HG03108 (cell line): ENCODE measurements at regions not wholly inside any gene's neighbourhood (a gene's known extent, or its start where the extent isn't known, plus 50 kb on each side); places are given as distances from the start of the nearest gene placed in this dataset.

ENCODE experiments used
- ATAC-seq: cut with Tn5 transposase; IDR thresholded peaks from one replicate; pipeline ENCODE4 v1.9.1; 2021; ENCODE audit warnings: moderate library complexity; ENCODE audit not compliant: unreplicated experiment

DNA sequence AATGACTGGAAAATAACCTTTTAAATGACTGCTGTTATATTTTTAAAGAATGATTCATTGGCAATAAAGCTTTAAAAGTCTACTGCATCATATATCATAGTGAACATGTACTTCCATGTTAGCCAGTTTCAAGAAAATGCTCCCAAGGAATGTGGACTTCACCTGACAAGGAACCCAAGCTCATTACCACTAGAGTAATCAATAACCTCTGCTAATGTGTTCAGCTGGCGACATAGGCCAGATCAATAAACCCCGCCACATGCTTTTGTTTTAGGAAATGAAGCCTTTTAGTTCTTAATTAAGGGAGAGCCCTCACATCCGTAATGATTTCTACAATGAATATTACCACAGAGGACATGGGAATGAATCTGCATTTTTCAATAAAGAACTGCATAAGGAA is 1219.9 kb upstream of the CNTN5 start:
- no peak for ATAC-seq

GRCh38 chr11:97814325-97814959 is 1206.3 kb upstream of the CNTN5 start:
- no peak for ATAC-seq

GRCh38 chr11:97815667-97816066 is 1205.1 kb upstream of the CNTN5 start:
- no peak for ATAC-seq

DNA sequence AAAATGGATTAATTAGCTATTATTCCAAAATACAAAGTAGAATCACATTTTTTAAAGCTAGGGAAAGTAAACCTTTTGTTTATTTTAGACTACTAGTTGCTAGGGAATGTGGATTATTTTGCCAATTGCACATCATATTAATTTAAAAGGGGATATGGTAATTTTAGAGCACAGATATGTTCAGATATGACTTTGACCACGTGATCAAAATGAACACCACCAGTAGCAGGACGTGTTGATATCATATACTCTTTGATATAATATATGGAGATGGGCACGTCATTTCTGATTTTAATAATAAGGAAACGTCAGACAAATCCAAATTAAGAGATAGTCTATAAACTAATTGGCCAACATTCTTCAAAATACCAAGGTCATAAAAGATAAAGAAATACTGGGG is 1188.3 kb upstream of the CNTN5 start:
- ATAC-seq, result no peak

DNA sequence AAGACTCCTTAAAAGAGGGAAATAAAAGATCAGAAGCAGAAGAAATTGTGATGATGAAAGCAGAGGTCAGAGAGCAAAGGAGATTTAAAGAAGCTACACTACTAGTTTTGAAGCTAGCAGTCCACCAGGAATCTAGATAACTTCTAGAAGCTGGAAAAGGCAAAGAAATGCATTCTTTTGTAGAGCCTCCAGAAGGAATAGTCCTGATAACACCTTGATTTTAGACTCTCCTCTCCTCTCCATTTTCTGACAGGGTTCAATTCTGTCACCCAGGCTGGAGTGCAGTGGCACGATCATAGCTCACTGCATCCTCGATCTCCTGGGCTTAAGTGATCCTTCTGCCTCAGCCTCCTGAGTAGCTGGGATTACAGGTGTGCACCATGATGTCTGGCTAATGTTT is 1187.3 kb upstream of the CNTN5 start:
- ATAC-seq, result no peak

DNA sequence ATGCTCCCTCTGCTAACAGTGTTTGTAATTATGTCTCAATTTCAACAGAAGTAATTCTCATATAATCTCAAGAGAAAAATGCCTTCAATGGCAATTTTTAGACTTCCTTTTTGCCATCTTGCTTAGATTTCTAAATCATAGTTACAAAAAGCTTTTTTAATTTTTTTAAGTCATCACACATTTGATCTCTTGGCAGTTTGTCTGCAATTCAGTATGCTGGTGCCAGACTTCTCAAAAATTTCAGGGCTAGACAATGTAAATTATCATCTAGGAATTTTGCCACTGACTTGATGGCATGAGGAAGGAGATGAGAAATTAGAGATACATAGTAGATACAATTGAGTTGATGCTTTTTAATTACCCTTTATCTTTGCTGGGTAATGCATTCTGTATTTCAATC is 1176.7 kb upstream of the CNTN5 start:
- no peak for ATAC-seq

DNA sequence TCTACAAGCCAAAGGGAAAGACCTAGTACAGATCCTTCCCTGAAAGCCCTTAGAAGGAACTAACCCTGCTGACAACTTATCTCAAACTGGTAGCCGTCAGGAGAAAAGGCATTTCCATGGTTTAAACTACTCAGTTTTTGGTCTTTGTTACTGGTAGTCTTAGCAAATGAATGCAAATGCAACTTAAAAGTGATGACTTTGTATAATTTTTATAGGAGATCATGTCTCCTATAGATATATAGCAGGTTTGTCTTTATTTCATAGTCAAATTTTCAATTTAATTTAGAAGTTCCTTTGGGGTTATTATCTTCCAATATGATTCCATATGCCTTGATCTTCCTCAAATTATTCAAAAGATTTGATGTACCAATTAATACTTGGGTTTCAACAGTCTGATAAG is 1173.0 kb upstream of the CNTN5 start:
- no peak for ATAC-seq

DNA sequence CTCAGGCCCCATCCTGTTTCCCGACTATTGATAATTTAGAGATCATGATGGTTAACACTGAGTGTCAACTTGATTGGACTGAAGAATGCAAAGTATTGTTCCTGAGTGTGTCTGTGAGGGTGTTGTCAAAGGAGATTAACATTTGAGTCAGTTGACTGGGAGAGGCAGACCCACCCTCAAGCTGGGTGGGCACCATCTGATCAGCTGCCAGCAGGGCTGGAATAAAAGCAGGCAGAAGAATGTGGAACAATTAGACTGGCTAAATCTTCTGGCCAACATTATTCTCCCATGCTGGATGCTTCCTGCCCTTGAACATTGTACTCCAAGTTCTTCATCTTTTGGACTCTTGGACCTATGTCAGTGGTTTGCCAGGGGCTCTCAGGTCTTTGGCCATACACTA is 1170.0 kb upstream of the CNTN5 start:
- no peak for ATAC-seq

DNA sequence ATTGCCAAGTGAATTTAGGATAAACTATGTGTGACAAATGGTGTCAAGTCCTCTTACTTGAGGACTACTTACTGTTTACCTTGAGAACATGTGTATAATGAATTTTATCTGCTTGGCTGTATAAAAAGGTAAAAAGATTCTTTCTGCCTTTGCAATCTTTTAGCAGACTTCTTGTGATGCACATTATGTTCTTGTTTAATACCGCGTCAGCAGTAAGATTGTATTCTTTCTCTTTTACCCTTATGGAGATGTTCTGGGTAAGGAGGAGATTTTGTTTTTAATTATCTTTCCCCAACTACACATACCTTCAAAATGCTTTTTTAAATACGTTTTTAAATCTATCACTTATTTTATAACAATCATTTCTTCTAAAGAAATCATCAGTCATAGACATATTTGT is 1166.4 kb upstream of the CNTN5 start:
- no peak for ATAC-seq

GRCh38 chr11:97854877-97855276 is 1165.9 kb upstream of the CNTN5 start:
- no peak for ATAC-seq

- ATAC-seq, result no peak
Measured at GRCh38 chr11:97856666-97857065, 1164.1 kb upstream of the CNTN5 start.

DNA sequence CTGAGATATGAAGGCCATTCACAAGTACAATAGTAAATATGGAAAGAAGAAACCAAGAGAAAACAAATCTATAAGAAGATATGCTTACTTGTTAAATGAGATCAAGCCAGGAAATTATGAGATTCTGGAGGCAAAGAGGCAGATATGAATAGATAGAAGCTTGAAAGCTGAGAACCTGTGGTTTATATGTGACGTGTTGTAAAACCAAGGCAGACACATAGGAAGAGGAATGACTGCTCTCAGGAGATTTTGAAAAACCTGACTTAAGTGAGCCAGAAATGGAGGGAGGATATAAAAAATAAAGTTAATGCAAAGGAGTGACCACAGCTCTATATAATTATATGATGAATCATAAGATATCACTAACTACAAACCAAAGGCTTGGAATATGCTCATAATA is 1160.5 kb upstream of the CNTN5 start:
- no peak for ATAC-seq

DNA sequence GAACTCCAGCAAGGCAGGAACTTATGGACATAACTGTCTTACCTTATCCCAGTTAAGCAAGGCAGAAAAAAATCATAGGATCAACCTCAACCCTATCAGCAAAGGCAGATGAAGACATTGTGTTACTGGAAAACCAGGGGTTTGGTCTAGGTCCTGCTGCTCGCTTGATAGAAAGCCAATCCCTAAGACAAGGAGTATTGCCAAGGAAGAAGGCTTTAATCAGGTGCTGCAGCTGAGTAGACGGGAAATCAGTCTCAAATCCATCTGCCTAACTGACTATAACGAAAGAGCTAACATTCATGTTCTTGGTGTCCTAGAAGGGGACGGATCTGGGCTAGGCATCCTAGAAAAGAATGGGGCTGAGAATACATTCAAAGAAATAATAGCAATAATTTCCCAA is 1158.7 kb upstream of the CNTN5 start:
- ATAC-seq, result no peak

DNA sequence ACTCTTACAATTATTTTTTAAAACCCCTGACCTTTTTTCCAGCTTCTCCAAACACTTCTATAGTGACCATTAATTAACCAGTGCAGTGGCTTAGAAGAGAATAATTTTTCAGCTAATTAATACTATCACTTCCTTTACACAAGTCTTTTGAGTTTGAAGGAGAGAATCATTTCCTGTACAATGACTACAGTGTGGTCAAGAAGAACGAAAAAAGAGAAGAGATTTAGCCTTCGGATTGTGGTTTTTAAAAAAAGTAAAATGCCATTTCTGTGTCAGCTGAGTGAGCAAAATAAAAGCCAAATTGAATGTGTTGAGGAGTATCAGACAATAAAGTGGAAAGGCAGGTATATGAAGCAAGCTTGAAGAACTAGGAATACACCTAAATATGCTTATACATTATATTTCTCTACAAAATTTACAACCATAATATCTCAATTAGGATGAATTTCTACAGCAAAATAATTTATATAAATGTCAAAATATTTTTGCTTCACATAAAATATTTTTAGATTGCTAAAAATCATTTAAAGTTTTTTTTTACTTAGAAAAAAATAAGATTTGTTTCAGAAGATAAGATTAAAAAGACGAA is 1155.2 kb upstream of the CNTN5 start:
- no peak for ATAC-seq

- ATAC-seq, result no peak
Measured at GRCh38 chr11:97871816-97872215, 1148.9 kb upstream of the CNTN5 start.

GRCh38 chr11:97880209-97880608 is 1140.5 kb upstream of the CNTN5 start:
- ATAC-seq, result no peak

DNA sequence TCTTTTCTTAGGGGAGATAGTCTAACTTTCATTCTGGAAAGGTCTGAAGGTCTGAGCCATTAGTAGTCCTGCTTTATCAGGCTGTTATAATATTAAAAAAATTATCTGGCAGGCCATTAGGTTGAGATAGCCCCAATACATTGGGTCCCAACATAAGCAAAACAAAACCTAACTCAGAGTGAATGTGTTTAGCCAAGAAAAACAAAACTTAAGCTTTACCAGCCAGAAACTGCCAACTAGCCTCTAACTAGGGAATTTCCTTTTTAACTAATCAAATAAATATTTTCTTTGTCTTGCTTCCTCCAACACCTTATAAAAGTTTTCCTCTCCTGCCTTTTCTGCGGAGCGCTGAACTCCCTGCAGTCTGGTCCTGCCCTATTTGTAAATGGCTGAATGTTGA is 1137.7 kb upstream of the CNTN5 start:
- ATAC-seq, result no peak

DNA sequence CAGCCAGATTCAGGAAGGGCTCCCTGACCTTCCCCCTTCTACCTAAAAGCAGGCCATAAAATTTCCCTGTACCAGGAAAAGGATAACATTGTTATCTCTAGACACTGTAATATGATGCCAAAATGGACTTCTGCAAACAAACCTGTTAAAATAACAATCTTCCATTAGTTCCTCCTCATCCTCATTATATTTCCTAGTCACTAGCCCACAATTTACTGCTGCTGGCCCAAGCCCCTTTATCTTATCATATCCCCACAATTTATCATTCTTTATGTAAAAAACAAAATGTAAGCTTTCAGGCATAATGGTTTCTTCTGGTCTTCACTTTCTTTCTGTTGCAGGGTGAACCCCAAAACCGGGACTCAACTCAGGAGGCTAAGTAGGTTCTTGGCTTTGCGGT is 1132.1 kb upstream of the CNTN5 start:
- no peak for ATAC-seq

DNA sequence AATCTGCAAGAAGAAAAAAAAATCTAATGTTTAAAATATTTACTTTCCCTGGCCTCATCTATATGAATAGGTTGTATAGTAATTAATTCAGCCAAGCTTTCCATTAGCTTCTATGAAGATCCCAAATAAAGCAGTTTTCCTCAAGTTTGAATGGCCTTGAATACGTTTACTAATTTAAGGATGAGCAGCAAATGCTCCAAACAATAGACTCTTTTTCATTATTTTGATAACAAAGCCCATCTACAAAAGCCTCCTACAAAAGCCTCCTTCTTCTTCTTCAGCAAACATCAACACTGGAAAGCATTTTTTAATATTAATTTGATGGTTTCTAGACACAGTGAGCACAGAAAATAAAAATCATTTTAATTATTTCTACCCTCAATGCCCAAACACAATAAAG is 1130.3 kb upstream of the CNTN5 start:
- ATAC-seq, result no peak

- ATAC-seq, result no peak
Measured at GRCh38 chr11:97893612-97894011, 1127.1 kb upstream of the CNTN5 start.

- ATAC-seq, result no peak
Measured at GRCh38 chr11:97894978-97895377, 1125.8 kb upstream of the CNTN5 start.

DNA sequence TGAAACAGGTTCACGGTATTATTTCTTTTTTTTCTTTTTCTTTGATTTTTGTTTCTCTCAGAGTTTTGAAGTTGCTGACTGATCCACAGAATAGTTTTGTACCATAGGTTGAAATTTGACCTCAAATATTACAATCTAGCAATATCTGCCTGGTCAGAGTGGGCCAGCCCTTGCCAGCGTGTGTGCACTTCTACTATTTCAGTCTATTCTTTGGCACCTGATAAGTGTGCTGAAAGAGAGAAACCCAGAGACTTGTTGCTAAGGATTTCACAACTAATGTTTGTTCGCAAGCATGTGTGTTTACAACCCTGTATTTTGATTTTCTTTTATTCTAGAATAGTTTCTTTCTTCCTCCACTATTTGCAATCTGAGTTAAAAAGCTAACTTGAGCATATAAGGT is 1125.2 kb upstream of the CNTN5 start:
- ATAC-seq, result no peak

DNA sequence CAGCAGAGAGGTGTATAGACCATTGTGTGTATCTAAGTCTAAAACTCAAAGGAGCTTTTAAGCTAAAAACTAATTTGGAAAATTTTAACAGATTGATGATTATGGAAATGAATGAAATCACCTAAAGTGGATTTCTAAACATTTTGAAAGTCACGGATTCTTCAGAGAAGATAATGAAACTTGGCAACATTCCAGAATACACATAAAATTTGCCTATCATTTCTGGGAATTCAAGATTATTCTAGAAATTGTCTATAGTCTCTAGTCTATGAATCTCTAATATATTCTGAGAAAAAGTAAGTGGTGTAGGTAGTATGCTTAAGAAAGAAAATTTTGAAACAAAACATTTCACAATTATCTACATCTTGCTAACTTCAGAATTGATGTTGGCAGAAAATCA is 1117.9 kb upstream of the CNTN5 start:
- ATAC-seq, result no peak
